Brain microvascular endothelial cell (primary cell): ENCODE measurements at regions not wholly inside any gene's neighbourhood (a gene's known extent, or its start where the extent isn't known, plus 50 kb on each side); places are given as distances from the start of the nearest gene placed in this dataset.

ENCODE experiments used
- DNase-seq: peaks from one replicate; pipeline ENCODE4 v3.0.0-alpha.2; 2020
- H3K27ac ChIP-seq: fragments of 250-450 bp; sonication (Bioruptor Pico); 2 replicates; pipeline ENCODE4 v1.5.1; 2020; ENCODE audit warnings: mild to moderate bottlenecking, moderate library complexity
- H3K27me3 ChIP-seq: fragments of 250-450 bp; sonication (Bioruptor Pico); replicated peaks from 2 replicates; pipeline ENCODE4 v1.5.1; 2020; ENCODE audit warnings: mild to moderate bottlenecking
- H3K36me3 ChIP-seq: fragments of 250-450 bp; sonication (Bioruptor Pico); replicated peaks from 2 replicates; pipeline ENCODE4 v1.5.1; 2020; ENCODE audit warnings: mild to moderate bottlenecking
- H3K4me3 ChIP-seq: 2 replicates; pipeline ENCODE4 v1.5.1; 2011; ENCODE audit warnings: low read depth, mild to moderate bottlenecking, control low read depth, low read length, moderate library complexity
- in situ Hi-C: cut with HindIII; loops from 2 replicates; pipeline ENCODE4 v1.10.0; 2017; ENCODE audit warnings: low sequenced_read_pairs, low pct_ligation_motif_present
- TF ChIP-seq, protein P1 (sequence below): IDR thresholded peaks from 2 replicates; pipeline ENCODE4 v1.5.1; 2011; ENCODE audit warnings: low read depth, mild to moderate bottlenecking, moderate library complexity, low read length, control low read depth, inconsistent platforms; ENCODE audit errors: missing control alignments

DNA sequence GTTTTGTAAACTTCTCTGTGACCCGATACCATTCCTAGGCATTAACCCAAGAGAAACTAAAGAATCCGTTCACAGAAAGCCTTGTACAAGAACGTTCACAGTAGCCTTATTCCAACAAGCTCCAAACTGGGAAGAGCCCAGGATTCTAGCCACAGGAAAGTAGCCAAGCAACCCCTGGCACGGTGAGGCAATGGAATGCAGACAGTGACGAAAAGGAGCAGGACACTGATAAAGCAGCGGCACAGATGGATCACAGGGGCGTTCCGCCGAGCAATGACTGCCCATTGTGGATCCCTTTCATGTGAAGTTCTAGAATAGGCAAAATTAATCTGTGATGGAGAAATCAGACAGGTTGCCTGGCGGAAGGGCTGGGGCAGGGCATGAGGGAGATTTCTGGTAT, 198.7 kb upstream of the CHRNA7 start:
- TF ChIP-seq, protein P1, sequence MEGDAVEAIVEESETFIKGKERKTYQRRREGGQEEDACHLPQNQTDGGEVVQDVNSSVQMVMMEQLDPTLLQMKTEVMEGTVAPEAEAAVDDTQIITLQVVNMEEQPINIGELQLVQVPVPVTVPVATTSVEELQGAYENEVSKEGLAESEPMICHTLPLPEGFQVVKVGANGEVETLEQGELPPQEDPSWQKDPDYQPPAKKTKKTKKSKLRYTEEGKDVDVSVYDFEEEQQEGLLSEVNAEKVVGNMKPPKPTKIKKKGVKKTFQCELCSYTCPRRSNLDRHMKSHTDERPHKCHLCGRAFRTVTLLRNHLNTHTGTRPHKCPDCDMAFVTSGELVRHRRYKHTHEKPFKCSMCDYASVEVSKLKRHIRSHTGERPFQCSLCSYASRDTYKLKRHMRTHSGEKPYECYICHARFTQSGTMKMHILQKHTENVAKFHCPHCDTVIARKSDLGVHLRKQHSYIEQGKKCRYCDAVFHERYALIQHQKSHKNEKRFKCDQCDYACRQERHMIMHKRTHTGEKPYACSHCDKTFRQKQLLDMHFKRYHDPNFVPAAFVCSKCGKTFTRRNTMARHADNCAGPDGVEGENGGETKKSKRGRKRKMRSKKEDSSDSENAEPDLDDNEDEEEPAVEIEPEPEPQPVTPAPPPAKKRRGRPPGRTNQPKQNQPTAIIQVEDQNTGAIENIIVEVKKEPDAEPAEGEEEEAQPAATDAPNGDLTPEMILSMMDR: no peak
- no peaks in the 10 kb centered on the region for H3K36me3 ChIP-seq
- no peak for DNase-seq
- H3K27me3 ChIP-seq: no peaks in the 10 kb centered on the region
- no peak overlapping the region for H3K4me3 ChIP-seq
- in situ Hi-C loops: no loop called here
- H3K27ac ChIP-seq: no peak overlapping the region

DNA sequence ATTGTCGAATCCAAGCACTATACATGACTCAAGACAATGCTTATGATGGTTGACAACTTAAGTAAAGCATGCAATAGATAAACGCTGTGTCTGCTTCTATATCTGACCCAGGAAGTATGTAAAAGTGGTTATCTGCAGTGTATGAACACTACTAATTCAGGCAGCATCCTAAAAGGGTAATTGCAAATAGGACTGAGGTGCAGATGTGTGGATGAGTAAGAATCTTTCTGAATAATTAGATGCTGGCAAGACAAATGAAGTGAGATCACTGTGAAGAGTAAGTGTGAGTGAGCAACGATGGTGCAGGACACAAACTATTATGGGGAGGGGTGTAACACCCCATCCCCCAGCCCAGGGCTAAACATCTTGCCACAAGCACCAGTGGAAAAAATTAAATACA, 195.7 kb upstream of the CHRNA7 start:
- no peak for DNase-seq
- Histone ChIP-seq H3K4me3 (no peak overlapping the region), H3K27ac (no peak overlapping the region), H3K27me3 (no peaks in the 10 kb centered on the region), H3K36me3 (no peaks in the 10 kb centered on the region)
- TF ChIP-seq, protein P1: no peak
- in situ Hi-C loops: no loop called here

DNA sequence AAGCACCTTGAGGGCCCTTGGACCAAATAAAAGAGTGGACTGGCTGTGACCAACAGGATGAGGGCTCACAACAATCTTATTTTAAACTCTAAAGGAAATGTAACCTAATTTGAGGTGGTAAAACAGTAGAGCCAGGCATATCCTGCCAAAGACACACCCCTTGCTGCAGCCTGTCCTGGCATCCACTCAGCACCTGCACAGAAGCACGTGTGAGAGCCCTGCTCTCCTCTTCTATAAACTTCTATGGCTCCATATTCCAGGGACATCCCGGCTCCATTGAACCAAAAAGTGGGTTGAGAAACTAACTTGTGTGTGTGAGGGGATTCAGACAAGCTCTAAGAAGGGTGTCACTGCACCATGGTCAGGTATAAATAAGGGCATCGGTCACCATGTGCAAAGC, 190.9 kb upstream of the CHRNA7 start:
- in situ Hi-C loops: no loop called here
- no peak overlapping the region for H3K4me3 ChIP-seq
- no peak overlapping the region for H3K27ac ChIP-seq
- TF ChIP-seq, protein P1: no peak
- no peaks in the 10 kb centered on the region for H3K36me3 ChIP-seq
- no peaks in the 10 kb centered on the region for H3K27me3 ChIP-seq
- DNase-seq: no peak

DNA sequence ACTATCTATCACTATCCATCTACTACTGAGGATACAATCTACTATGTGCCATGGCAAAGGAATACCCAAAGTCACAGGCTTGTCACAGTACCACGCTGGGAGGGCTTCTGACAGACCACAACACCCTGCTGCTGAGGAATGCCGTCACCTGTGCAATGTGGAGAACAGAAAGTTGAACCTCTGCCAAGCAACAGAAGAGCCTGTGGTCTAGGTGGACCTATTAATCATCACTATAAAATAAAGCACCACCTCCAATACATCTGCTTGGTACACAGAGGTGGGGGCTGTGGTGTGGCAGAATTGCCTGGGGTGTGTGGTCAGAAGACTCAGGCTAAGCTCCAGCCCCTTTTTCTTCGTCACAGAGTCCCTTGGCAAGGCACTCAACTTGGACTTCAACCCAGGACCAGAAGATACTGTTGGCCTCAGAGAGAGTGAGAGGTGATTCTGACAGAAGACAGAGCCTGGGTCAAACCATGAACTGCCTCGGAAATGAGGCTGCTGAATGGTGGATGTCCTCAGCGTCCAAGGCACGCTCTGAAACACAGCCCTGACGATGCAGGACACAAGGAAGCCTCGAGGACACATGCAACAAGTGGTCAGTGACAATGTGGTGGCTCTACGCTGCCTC, 189.4 kb upstream of the CHRNA7 start:
- H3K27me3 ChIP-seq: no peaks in the 10 kb centered on the region
- no peaks in the 10 kb centered on the region for H3K36me3 ChIP-seq
- H3K27ac ChIP-seq: no peak overlapping the region
- DNase-seq: no peak
- in situ Hi-C loops: no loop called here
- H3K4me3 ChIP-seq: no peak overlapping the region
- TF ChIP-seq, protein P1: no peak

DNA sequence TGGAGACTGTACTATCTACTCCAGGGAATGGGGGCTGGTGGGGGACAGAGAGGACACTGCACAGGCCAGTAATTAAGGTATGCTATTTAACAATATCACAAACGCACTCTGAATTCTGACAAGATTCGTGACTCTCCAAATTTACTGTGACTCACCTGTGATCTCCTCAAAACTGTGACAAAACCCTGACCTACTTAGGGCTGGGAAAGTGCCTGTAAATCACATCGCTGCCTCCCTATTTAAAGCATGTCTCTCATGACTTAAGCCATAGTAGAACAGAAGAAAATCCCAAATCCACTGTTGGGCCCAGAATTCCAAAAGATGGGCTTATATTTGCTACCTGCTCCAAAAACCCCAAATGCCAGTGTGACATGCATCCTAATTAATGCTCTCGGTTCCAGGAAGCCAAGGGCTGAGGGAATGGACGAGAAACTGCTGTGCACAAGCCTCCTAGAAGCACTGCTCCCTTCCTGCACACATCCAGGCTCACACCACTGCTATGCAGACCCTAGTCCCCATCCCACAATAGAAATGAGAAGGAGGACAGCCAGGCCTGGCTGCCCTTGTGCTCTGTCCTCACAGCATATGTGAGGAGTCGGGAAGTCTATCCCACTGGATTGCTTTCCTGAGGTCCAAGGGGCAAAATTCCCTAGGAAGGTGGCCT, 187.7 kb upstream of the CHRNA7 start:
- no peak for DNase-seq
- in situ Hi-C loops: no loop called here
- Histone ChIP-seq H3K27me3 (no peaks in the 10 kb centered on the region), H3K27ac (no peak overlapping the region), H3K4me3 (no peak overlapping the region), H3K36me3 (no peaks in the 10 kb centered on the region)
- TF ChIP-seq, protein P1: no peak
